ENCODE measurements at regions not wholly inside any gene's neighbourhood (a gene's known extent, or its start where the extent isn't known, plus 50 kb on each side); places are given as distances from the start of the nearest gene placed in this dataset.

- no TSS peak for BruUV-seq (replicated peaks)
- Mint-ChIP-seq H3K27ac (ENCODE audit: low read depth, unreplicated experiment) (no peak overlapping the region), H3K36me3 (ENCODE audit: insufficient read depth, unreplicated experiment) (no peaks in the 10 kb centered on the region), H3K9me3 (ENCODE audit: unreplicated experiment) (no peaks in the 10 kb centered on the region), H3K27me3 (ENCODE audit: insufficient read depth, unreplicated experiment) (no peaks in the 10 kb centered on the region), H3K4me1 (ENCODE audit: insufficient read depth, unreplicated experiment) (no peaks in the 10 kb centered on the region), H3K4me3 (ENCODE audit: unreplicated experiment) (no peak overlapping the region)
- TF ChIP-seq CTCF (IDR thresholded peaks at IDR 0.05; ENCODE audit: unreplicated experiment), result no peak
- ChIA-PET POLR2A (no interaction called here), CTCF (interaction anchor here (0.8 kb wide), 1 partner anchor 39 kb away, joined by 3 read pairs; no protein-coding TSS in a partner anchor)
- no peak for DNase-seq (ENCODE audit: unreplicated experiment)
- intact Hi-C loops (cut with micrococcal nuclease), result no loop called here
Measured at GRCh38 chr2:146467425-146467824, 1377.4 kb upstream of the ACVR2A start.

DNA sequence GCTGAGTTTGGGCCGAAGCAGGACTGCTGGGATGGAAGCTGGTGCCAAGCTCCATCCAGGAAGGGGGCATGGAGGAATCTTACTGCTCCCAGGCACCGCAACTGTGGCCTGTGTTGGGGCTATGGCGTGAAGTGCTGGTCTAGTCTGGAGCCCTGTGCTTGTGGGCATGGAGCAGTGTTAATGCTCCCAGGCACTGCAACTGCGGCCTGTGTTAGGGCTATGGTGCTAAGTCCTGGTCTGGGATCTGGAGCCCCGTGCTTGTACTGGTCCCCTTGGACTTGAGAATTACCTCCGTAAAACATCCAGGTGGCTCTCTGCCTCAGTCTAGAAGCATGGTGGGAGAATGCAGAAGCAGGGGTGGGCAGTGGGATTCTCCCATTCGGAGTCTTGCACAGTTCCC, 1379.4 kb upstream of the ACVR2A start:
- CTCF ChIA-PET, result no interaction called here
- Mint-ChIP-seq H3K36me3 (ENCODE audit: insufficient read depth, unreplicated experiment) (no peaks in the 10 kb centered on the region), H3K27ac (ENCODE audit: low read depth, unreplicated experiment) (no peak overlapping the region), H3K9me3 (ENCODE audit: unreplicated experiment) (peaks cover 6% of the 10 kb centered on the region), H3K4me3 (ENCODE audit: unreplicated experiment) (no peak overlapping the region), H3K4me1 (ENCODE audit: insufficient read depth, unreplicated experiment) (no peaks in the 10 kb centered on the region), H3K27me3 (ENCODE audit: insufficient read depth, unreplicated experiment) (no peaks in the 10 kb centered on the region)
- BruUV-seq (replicated peaks), result no TSS peak
- DNase-seq (ENCODE audit: unreplicated experiment), result no peak
- intact Hi-C loops (cut with micrococcal nuclease), result no loop called here
- POLR2A ChIA-PET, result no interaction called here
- no peak for TF ChIP-seq CTCF (IDR thresholded peaks at IDR 0.05; ENCODE audit: unreplicated experiment)

- ChIA-PET CTCF (no interaction called here), POLR2A (no interaction called here)
- H3K27me3 Mint-ChIP-seq (ENCODE audit: insufficient read depth, unreplicated experiment), result no peaks in the 10 kb centered on the region
- BruUV-seq (replicated peaks), result no TSS peak
- peaks cover 10% of the 10 kb centered on the region for H3K9me3 Mint-ChIP-seq (ENCODE audit: unreplicated experiment)
- TF ChIP-seq CTCF (IDR thresholded peaks at IDR 0.05; ENCODE audit: unreplicated experiment), result no peak
- no peak for DNase-seq (ENCODE audit: unreplicated experiment)
- H3K4me1 Mint-ChIP-seq (ENCODE audit: insufficient read depth, unreplicated experiment), result no peaks in the 10 kb centered on the region
- H3K27ac Mint-ChIP-seq (ENCODE audit: low read depth, unreplicated experiment), result no peak overlapping the region
- no peaks in the 10 kb centered on the region for H3K36me3 Mint-ChIP-seq (ENCODE audit: insufficient read depth, unreplicated experiment)
- intact Hi-C loops (cut with micrococcal nuclease), result no loop called here
- no peak overlapping the region for H3K4me3 Mint-ChIP-seq (ENCODE audit: unreplicated experiment)
Measured at GRCh38 chr2:146461068-146461467, 1383.8 kb upstream of the ACVR2A start.

GRCh38 chr2:146458585-146458984, 1386.2 kb upstream of the ACVR2A start:
- intact Hi-C loops (cut with micrococcal nuclease), result no loop called here
- H3K27ac Mint-ChIP-seq (ENCODE audit: low read depth, unreplicated experiment), result no peak overlapping the region
- H3K9me3 Mint-ChIP-seq (ENCODE audit: unreplicated experiment), result peaks cover 10% of the 10 kb centered on the region
- no peaks in the 10 kb centered on the region for H3K36me3 Mint-ChIP-seq (ENCODE audit: insufficient read depth, unreplicated experiment)
- TF ChIP-seq CTCF (IDR thresholded peaks at IDR 0.05; ENCODE audit: unreplicated experiment), result no peak
- DNase-seq (ENCODE audit: unreplicated experiment), result no peak
- CTCF ChIA-PET, result no interaction called here
- H3K27me3 Mint-ChIP-seq (ENCODE audit: insufficient read depth, unreplicated experiment), result no peaks in the 10 kb centered on the region
- no peak overlapping the region for H3K4me3 Mint-ChIP-seq (ENCODE audit: unreplicated experiment)
- H3K4me1 Mint-ChIP-seq (ENCODE audit: insufficient read depth, unreplicated experiment), result no peaks in the 10 kb centered on the region
- no TSS peak for BruUV-seq (replicated peaks)
- POLR2A ChIA-PET, result no interaction called here

Data from MCF 10A (cell line).